H9 (cell line): ENCODE measurements at regions not wholly inside any gene's neighbourhood (a gene's known extent, or its start where the extent isn't known, plus 50 kb on each side); places are given as distances from the start of the nearest gene placed in this dataset.
A peak's percentile ranks its signal among the peaks of the same experiment; 100 is the strongest.

Source experiments
- DNase-seq: peaks from one replicate; pipeline ENCODE4 v3.0.0-alpha.2; 2017
- H2AFZ ChIP-seq: one replicate; pipeline ENCODE4 v1.6.1; 2013; ENCODE audit warnings: mild to moderate bottlenecking, low read length, control low read depth, moderate library complexity
- H2AK5ac ChIP-seq: 2 replicates; pipeline ENCODE4 v1.6.1; 2013; ENCODE audit warnings: low read length, control low read depth, mixed read lengths; ENCODE audit not compliant: insufficient read length
- H2BK120ac ChIP-seq: one replicate; pipeline ENCODE4 v1.6.1; 2013; ENCODE audit warnings: low read depth, mild to moderate bottlenecking, low read length, control low read depth, inconsistent platforms; ENCODE audit not compliant: poor library complexity, severe bottlenecking
- H2BK12ac ChIP-seq: 2 replicates; pipeline ENCODE4 v1.6.1; 2013; ENCODE audit warnings: low read length, control low read depth, mixed read lengths, low read depth; ENCODE audit not compliant: insufficient read length
- H2BK15ac ChIP-seq: 2 replicates; pipeline ENCODE4 v1.6.1; 2013; ENCODE audit warnings: low read depth, low read length, control low read depth
- H2BK20ac ChIP-seq: one replicate; pipeline ENCODE4 v1.6.1; 2013; ENCODE audit warnings: low read depth, mild to moderate bottlenecking, low read length, control low read depth, inconsistent platforms; ENCODE audit not compliant: poor library complexity, severe bottlenecking
- H2BK5ac ChIP-seq: 2 replicates; pipeline ENCODE4 v1.6.1; 2013; ENCODE audit warnings: low read length, control low read depth, mixed read lengths; ENCODE audit not compliant: insufficient read length
- H3K14ac ChIP-seq: 2 replicates; pipeline ENCODE4 v1.6.1; 2013; ENCODE audit warnings: low read length, control low read depth; ENCODE audit not compliant: insufficient read depth
- H3K18ac ChIP-seq: 2 replicates; pipeline ENCODE4 v1.6.1; 2013; ENCODE audit warnings: low read depth, mild to moderate bottlenecking, mixed read lengths, low read length, control low read depth; ENCODE audit not compliant: insufficient read length
- H3K23ac ChIP-seq: 2 replicates; pipeline ENCODE4 v1.6.1; 2013; ENCODE audit warnings: low read length, control low read depth, mixed read lengths, low read depth; ENCODE audit not compliant: insufficient read length
- H3K23me2 ChIP-seq: 2 replicates; pipeline ENCODE4 v1.6.1; 2013; ENCODE audit warnings: low read depth, mild to moderate bottlenecking, mixed read lengths, low read length, control low read depth; ENCODE audit not compliant: insufficient read length, poor library complexity, severe bottlenecking
- H3K27ac ChIP-seq: 2 replicates; pipeline ENCODE4 v1.5.1; 2013; ENCODE audit warnings: low read length, control low read depth, mixed read lengths, low read depth; ENCODE audit not compliant: insufficient read length
- H3K27me3 ChIP-seq: 2 replicates; pipeline ENCODE4 v1.6.1; 2013; ENCODE audit warnings: low read length, control low read depth, inconsistent platforms; ENCODE audit not compliant: insufficient read depth
- H3K4ac ChIP-seq: 2 replicates; pipeline ENCODE4 v1.6.1; 2013; ENCODE audit warnings: low read depth, mild to moderate bottlenecking, control low read depth, inconsistent platforms, low read length, moderate library complexity
- H3K4me1 ChIP-seq: 2 replicates; pipeline ENCODE4 v1.6.1; 2013; ENCODE audit warnings: low read length, control low read depth, inconsistent platforms; ENCODE audit not compliant: insufficient read depth
- H3K4me2 ChIP-seq: 2 replicates; pipeline ENCODE4 v1.6.1; 2013; ENCODE audit warnings: low read length, control low read depth, mixed read lengths; ENCODE audit not compliant: insufficient read length, insufficient read depth
- H3K56ac ChIP-seq: 2 replicates; pipeline ENCODE4 v1.6.1; 2013; ENCODE audit warnings: low read depth, mild to moderate bottlenecking, mixed read lengths, low read length, control low read depth; ENCODE audit not compliant: insufficient read length
- H3K79me1 ChIP-seq: 2 replicates; pipeline ENCODE4 v1.6.1; 2013; ENCODE audit warnings: low read depth, mild to moderate bottlenecking, moderate library complexity, low read length, control low read depth, inconsistent platforms; ENCODE audit not compliant: insufficient read depth, poor library complexity, severe bottlenecking
- H3K79me2 ChIP-seq: 2 replicates; pipeline ENCODE4 v1.6.1; 2013; ENCODE audit warnings: low read length, control low read depth, inconsistent platforms; ENCODE audit not compliant: insufficient read depth
- H3K9ac ChIP-seq: 2 replicates; pipeline ENCODE4 v1.6.1; 2013; ENCODE audit warnings: low read length, control low read depth, mixed read lengths; ENCODE audit not compliant: insufficient read length; ENCODE audit errors: extremely low read depth
- H3K9me3 ChIP-seq: one replicate; pipeline ENCODE4 v1.6.1; 2013; ENCODE audit warnings: low read depth, low read length, inconsistent platforms; ENCODE audit not compliant: control insufficient read depth
- H3T11ph ChIP-seq: one replicate; pipeline ENCODE4 v1.6.1; 2013; ENCODE audit warnings: mild to moderate bottlenecking, low read length, control low read depth, inconsistent platforms
- H4K20me1 ChIP-seq: one replicate; pipeline ENCODE4 v1.6.1; 2013; ENCODE audit not compliant: control insufficient read depth, insufficient read length, insufficient read depth
- H4K5ac ChIP-seq: 2 replicates; pipeline ENCODE4 v1.6.1; 2013; ENCODE audit warnings: low read depth, mild to moderate bottlenecking, mixed read lengths, low read length, control low read depth; ENCODE audit not compliant: insufficient read length
- H4K8ac ChIP-seq: replicated peaks from 2 replicates; pipeline ENCODE4 v1.6.1; 2013; ENCODE audit warnings: low read length, control low read depth, mixed read lengths, low read depth; ENCODE audit not compliant: insufficient read length
- H4K91ac ChIP-seq: 2 replicates; pipeline ENCODE4 v1.6.1; 2013; ENCODE audit warnings: low read depth, mild to moderate bottlenecking, moderate library complexity, mixed read lengths, low read length, control low read depth; ENCODE audit not compliant: insufficient read length
- H3K27ac Mint-ChIP-seq, 3 experiments: 2 replicates in 2 of 3; 3 replicates in 1 of 3; pipeline ENCODE4 v1.8.0; 2020 to 2021; ENCODE audit warnings: mixed read lengths in 3 of 3, mild to moderate bottlenecking in 1 of 3, moderate library complexity in 1 of 3
- H3K27me3 Mint-ChIP-seq: 2 replicates; pipeline ENCODE4 v1.8.0; 2021; ENCODE audit warnings: low read depth, mild to moderate bottlenecking, moderate library complexity, mixed read lengths
- H3K36me3 Mint-ChIP-seq, 3 experiments: 2 replicates in 2 of 3; 3 replicates in 1 of 3; pipeline ENCODE4 v1.8.0; 2020 to 2021; ENCODE audit warnings: low read depth in 3 of 3, mixed read lengths in 3 of 3; ENCODE audit not compliant: insufficient read depth in 1 of 3
- H3K4me1 Mint-ChIP-seq, 2 experiments: 2 replicates each; pipeline ENCODE4 v1.8.0; 2020; ENCODE audit warnings: mixed read lengths in 2 of 2
- H3K4me3 Mint-ChIP-seq, 2 experiments: 2 replicates in 1 of 2; 3 replicates in 1 of 2; pipeline ENCODE4 v1.8.0; 2020 to 2021; ENCODE audit warnings: mild to moderate bottlenecking in 2 of 2, mixed read lengths in 2 of 2, moderate library complexity in 1 of 2
- H3K9me3 Mint-ChIP-seq, 2 experiments: 2 replicates in 1 of 2; 3 replicates in 1 of 2; pipeline ENCODE4 v1.8.0; 2020; ENCODE audit warnings: mild to moderate bottlenecking in 2 of 2, mixed read lengths in 2 of 2, moderate library complexity in 1 of 2
- WGBS: extraction: QIAGEN DNeasy Blood & Tissue Kit; methylation state at CpG from one replicate; pipeline ENCODE4 v1.1.7; 2013; ENCODE audit warnings: missing lambda C conversion rate, low lambda C conversion rate, mixed read lengths; ENCODE audit not compliant: insufficient read length; ENCODE audit errors: extremely low coverage; 5-methylcytosine and 5-hydroxymethylcytosine counted together
- TF ChIP-seq, protein P1 (sequence below): fragments of 200-600 bp; sonication (generic); conservative IDR thresholded peaks from 3 replicates; pipeline ENCODE4 v1.8.0; 2021; ENCODE audit warnings: antibody characterized with exemption, mild to moderate bottlenecking

DNA sequence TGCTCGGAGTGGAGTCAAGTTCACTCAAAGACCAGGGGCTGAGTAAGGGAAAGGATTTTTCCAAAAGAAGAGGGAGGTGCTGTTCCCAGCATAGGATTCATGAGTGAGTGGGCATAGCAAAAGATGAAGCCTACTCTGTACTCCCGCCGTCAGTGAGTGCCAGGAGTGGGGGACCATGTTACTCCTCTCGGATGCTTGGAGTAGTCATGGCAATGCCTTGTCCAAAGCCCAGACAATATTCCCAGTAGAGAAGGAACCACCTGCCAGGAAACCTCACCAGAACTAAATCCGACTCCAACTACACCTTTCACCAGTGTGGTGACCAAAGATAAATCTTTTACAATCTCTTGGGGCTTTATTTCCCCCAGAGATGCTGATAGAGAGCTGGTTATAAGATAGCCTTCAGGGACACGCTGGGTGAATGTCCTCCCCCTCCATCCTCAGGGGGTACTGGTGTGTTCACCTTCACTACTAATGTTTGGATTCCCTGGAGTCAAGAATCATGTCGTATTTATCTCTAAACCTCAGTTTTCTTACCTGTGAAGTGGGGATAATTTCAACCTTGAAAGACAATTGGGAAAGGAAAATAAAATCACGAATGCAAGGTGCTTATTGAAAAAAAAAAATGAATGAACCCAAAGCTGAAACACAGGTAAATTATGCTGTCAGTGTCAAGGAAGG is 165.2 kb downstream of the NSG2 start:
- no peak overlapping the region for H2AFZ ChIP-seq
- Mint-ChIP-seq H3K4me1 (peaks cover 18 to 30% of the 10 kb centered on the region in 2 experiments), H3K36me3 (no peaks in the 10 kb centered on the region), H3K4me3 (no peak overlapping the region), H3K27me3 (peaks cover 7% of the 10 kb centered on the region), H3K9me3 (no peaks in the 10 kb centered on the region), H3K27ac (0 out of 7 replicates have a peak overlapping the region, but pooled peaks of 1 of the 3 experiments have one; percentile 8)
- no peak overlapping the region for H3K4me2 ChIP-seq
- H3K14ac ChIP-seq = no peak overlapping the region
- no peak overlapping the region for H2BK12ac ChIP-seq
- H3K23ac ChIP-seq = no peak overlapping the region
- no peak overlapping the region for H3K4ac ChIP-seq
- no peak overlapping the region for H3T11ph ChIP-seq
- H3K4me1 ChIP-seq = no peaks in the 10 kb centered on the region
- H3K9ac ChIP-seq = no peak overlapping the region
- H4K5ac ChIP-seq = no peak overlapping the region
- TF ChIP-seq, protein P1, sequence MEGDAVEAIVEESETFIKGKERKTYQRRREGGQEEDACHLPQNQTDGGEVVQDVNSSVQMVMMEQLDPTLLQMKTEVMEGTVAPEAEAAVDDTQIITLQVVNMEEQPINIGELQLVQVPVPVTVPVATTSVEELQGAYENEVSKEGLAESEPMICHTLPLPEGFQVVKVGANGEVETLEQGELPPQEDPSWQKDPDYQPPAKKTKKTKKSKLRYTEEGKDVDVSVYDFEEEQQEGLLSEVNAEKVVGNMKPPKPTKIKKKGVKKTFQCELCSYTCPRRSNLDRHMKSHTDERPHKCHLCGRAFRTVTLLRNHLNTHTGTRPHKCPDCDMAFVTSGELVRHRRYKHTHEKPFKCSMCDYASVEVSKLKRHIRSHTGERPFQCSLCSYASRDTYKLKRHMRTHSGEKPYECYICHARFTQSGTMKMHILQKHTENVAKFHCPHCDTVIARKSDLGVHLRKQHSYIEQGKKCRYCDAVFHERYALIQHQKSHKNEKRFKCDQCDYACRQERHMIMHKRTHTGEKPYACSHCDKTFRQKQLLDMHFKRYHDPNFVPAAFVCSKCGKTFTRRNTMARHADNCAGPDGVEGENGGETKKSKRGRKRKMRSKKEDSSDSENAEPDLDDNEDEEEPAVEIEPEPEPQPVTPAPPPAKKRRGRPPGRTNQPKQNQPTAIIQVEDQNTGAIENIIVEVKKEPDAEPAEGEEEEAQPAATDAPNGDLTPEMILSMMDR = no peak
- no peak overlapping the region for H2BK15ac ChIP-seq
- no peak overlapping the region for H3K27ac ChIP-seq
- no peak overlapping the region for H2BK20ac ChIP-seq
- no peak overlapping the region for H4K8ac ChIP-seq
- no CpG with 5 or more reads among the region's 8 CpGs for WGBS
- H4K20me1 ChIP-seq = no peaks in the 10 kb centered on the region
- no peak overlapping the region for H2AK5ac ChIP-seq
- H2BK5ac ChIP-seq = no peak overlapping the region
- no peak for DNase-seq
- no peaks in the 10 kb centered on the region for H3K9me3 ChIP-seq
- no peak overlapping the region for H3K18ac ChIP-seq
- H4K91ac ChIP-seq = no peak overlapping the region
- no peaks in the 10 kb centered on the region for H3K79me2 ChIP-seq
- H3K56ac ChIP-seq = no peak overlapping the region
- no peaks in the 10 kb centered on the region for H3K23me2 ChIP-seq
- no peaks in the 10 kb centered on the region for H3K27me3 ChIP-seq
- no peak overlapping the region for H2BK120ac ChIP-seq
- H3K79me1 ChIP-seq = no peaks in the 10 kb centered on the region
